ENCODE measurements at regions not wholly inside any gene's neighbourhood (a gene's known extent, or its start where the extent isn't known, plus 50 kb on each side); places are given as distances from the start of the nearest gene placed in this dataset.
"Not testable (repeated sequence)": the region's sequence is repeated elsewhere in the genome, so short reads cannot be mapped to it uniquely, and the experiment has no call there.

DNA sequence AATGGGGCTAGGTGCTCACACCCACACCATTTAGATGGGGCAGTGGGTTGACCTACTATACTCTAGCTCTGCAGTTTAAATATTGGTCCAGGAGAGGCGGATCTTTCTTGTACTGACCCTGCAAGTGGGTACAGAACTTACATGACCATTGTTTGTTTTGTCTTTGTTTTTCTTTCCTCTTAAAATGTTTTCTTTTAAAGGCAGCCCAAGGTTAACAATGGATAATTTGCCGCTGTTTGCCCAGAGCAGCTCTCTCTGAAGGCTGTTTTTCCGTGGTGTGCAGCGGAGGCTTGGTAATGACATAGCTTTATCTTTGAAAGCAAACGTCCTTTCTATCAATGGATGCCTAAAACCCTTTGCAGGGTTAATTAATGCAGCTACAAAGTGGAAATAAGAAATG, 133.3 kb upstream of the MEX3C start:
- FAIRE-seq: no peak

GRCh38 chr18:51337406-51337805, 139.9 kb upstream of the MEX3C start:
- no peak for FAIRE-seq

GRCh38 chr18:51339856-51340255, 142.4 kb upstream of the MEX3C start:
- FAIRE-seq: no peak

- FAIRE-seq: no peak
Measured at GRCh38 chr18:51340332-51340731, 142.9 kb upstream of the MEX3C start.

GRCh38 chr18:51342815-51343214, 145.3 kb upstream of the MEX3C start:
- no peak for FAIRE-seq

- FAIRE-seq: no peak
Measured at GRCh38 chr18:51345848-51346391, 148.4 kb upstream of the MEX3C start.

GRCh38 chr18:51346404-51346803, 148.9 kb upstream of the MEX3C start:
- no peak for FAIRE-seq

DNA sequence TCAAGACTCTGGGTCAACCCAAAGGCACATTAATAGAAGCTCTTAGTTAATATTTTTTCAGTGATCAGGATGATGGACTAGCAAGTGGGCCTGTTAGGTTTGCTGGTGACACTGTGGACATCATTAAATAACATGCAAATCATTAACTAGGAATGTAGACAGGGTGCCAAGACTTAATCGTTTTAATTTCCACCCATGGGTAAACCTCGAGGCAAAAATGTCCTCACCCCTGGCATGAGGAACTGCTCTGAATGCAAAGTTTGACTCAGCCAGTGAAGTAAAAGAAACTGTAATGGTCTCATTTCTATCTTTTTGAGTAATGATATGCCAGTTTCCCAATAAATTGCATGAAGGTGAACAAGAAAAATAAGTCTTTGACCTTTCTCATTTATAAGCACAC, 152.6 kb upstream of the MEX3C start:
- no peak for FAIRE-seq

DNA sequence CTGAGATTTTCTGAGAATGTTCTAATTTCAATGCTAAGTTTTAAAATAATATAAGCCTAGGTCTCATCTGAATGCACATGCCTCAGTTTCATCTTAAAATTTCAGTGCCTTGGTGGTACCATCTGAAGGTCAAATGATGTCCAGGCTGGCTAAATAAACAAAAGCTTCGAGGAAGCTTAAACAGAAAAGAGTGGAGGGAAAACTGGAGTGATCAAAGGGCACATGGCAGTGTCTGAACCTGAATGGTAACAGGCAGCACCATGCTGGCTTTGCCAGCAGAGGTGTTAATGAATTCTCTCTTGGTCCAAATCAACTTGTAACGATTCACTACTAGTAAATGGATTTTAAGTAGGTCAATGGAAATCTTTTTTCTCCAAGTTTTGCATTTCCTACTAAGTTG, 158.4 kb upstream of the MEX3C start:
- no peak for FAIRE-seq

DNA sequence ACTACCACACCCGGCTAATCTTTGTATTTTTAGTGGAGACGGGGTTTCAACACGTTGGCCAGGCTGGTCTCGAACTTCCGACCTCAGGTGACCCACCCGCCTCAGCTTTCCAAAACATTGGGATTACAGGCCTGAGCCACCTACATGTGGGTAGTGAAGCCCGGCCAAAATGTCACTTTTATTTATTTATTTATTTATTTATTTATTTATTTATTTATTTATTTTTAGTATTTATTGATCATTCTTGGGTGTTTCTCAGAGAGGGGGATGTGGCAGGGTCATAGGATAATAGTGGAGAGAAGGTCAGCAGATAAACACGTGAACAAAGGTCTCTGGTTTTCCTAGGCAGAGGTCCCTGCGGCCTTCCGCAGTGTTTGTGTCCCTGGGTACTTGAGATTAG, 162.8 kb upstream of the MEX3C start:
- FAIRE-seq: not testable (repeated sequence)

DNA sequence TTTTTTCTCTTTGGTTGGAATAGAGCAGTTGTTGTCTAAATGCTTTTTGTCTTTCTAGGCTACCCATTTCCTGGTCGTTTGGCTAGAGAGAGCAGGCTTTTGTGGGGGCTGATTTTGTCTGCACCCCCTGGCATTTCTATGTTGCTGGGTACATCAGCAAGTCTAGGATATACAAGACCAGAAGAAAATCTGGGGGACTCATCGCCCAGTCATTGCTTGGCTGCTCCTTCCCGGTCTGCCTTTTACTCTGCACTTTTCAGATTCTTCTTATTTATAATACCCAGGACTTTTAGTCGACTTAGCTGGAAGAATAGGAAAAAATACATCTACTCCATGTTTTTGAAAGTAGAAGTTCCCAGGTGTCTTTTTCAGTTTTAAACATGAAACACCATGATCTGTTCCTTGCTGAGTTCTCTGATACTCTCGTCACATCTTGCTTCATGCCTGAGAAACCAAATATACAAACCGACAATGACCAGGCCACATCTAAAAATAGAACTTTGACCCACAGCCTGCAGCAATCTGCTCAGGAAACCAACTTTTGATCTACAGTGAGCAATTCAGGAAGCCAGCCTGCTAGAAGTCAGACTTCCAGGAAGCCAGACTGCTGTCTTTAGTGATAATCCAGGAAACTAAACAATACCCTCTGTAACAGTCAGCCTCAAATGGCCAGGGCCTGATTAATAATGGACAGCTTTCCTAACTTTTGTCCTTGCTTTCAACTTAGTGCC, 163.8 kb upstream of the MEX3C start:
- no peak for FAIRE-seq

DNA sequence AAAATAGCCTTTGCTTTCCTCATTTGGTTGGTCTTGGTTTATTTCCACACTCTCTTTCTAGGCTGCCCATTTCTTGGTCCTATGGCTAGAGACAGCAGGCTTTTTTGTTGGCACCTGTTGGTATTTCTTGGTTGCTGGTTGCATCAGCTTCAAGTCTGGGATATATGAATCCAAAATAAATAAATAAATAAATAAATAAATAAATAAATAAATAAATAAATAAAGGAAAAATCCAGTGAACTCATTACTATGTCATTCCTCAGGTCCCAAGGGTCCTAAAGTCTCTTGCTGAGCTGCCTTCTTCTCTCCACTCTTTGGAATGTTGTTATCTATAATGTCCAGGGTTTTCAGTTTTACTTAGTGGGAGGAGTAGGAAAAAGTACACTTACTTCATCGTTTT, 165.9 kb upstream of the MEX3C start:
- no peak for FAIRE-seq

- no peak for FAIRE-seq
Measured at GRCh38 chr18:51370996-51371395, 173.5 kb upstream of the MEX3C start.

DNA sequence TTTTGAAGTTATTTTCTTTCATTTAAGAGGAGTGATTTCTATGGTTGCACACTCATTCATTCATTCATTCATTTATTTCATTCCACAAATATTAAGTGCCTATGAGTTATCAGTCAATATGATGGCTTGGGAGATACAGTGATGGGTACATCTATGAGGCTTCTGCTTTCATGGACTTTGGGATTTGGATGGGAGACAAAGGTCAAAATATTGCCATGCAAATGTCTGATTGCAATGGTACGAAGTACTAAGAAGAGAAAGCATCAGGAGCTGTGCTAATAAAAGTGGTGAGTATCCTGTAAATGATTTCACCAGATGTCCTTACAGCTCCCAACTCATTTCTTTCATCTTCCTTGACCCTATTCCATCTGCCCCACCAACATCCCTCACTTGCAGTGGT, 174.4 kb upstream of the MEX3C start:
- FAIRE-seq: no peak

- no peak for FAIRE-seq
Measured at GRCh38 chr18:51382081-51382480, 184.6 kb upstream of the MEX3C start.

- FAIRE-seq: no peak
Measured at GRCh38 chr18:51383116-51383515, 185.6 kb upstream of the MEX3C start.

DNA sequence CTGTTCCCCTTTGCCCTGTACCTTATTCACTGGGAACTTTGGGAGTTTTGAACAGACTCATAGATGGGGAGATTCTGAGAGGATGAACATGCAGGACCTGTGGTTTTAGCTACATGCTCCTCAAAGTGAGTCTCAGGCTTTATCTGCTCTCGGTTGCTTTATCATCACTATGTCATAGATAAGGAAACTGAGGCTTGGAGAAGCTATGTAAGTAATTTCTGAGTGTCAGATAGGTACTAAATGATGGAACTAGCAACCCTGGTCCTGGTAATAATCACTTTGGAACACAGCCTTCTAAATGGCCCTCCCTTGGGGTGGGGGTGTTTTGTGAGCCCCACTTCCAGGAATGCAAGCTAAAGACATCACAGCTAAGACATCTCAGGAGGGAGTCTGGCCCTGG, 186.2 kb upstream of the MEX3C start:
- FAIRE-seq: no peak

DNA sequence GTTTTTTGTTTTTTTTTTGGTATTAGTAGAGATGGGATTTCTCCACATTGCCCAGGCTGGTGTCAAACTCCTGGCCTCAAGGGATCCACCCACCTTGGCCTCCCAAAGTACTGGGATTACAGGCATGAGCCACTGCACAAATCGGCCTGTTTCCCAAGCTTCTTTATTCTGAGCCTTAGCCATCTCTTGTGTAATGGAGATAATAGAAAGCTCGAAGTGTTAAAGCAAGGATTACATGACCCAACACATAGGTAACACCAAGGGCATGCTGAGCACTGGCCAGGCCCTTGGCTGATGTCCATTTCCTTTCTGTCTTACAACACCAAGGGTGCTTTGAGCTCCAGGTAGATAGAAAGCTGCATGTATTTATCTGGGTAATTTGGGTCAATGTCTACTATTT, 187.8 kb upstream of the MEX3C start:
- FAIRE-seq: no peak

- FAIRE-seq: no peak
Measured at GRCh38 chr18:51390702-51391101, 193.2 kb upstream of the MEX3C start.

DNA sequence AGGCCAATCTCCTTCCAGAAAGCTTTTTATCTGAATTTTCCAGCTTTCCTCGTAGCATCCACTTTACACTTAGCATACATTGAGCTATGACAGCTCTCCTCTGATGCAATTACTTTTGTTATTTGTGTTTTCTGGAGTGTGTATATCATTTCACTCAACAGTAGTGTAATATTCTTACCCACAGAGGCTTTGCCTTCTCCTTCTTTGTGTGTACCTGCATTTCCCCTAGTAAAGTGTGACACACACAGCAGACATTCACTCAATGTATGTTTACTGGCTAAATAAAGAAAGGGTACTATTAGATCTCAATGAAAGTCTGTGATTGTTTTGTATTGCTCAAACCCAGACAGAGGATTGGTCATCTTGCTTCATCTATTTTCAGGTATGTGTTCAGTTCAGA, 193.7 kb upstream of the MEX3C start:
- FAIRE-seq: no peak

DNA sequence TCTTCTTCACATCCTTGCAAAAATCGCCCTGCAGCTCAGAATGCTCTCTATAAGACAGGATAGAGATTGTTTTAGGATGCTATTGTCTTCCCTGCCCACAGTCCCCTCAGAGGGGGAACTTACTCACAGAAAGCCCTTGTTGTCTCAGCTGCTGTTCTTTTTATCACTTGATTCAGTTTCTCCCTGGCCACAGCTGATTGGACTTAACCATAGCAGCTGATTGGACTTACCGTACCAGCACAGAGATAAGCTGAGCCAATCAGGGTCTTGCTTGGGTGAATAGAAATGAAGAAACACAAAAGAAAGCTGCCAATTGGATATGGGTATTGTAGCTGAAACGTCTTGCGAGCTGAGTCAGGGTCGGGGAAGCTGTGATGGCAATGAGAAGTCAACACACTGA, 194.2 kb upstream of the MEX3C start:
- FAIRE-seq: no peak

GRCh38 chr18:51397347-51397962, 200.0 kb upstream of the MEX3C start:
- FAIRE-seq: no peak

DNA sequence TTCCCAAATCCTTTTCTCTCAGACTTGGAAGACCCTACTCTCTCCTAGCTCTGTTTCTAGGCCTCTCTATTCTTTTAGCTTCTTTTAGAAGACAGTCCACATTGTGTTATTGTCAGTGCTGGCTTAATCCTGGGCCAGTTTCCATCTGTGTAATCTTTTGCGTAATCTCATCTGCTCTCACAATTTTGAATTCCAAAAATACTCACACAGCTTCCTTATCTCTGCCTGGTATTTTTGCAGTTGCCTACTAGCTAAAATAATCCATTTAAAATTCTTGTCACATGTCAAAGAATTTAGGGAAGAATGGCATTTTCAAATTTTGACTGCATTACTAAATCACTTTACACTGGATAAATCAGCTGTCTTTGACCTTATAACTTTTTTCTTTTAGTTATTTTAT, 200.6 kb upstream of the MEX3C start:
- FAIRE-seq: no peak

GRCh38 chr18:51399491-51400122, 202.1 kb upstream of the MEX3C start:
- no peak for FAIRE-seq

Data from endometrium (tissue), 2 donors.